HG03025 (cell line): ENCODE measurements at regions not wholly inside any gene's neighbourhood (a gene's known extent, or its start where the extent isn't known, plus 50 kb on each side); places are given as distances from the start of the nearest gene placed in this dataset.

Source experiments
- ATAC-seq: cut with Tn5 transposase; IDR thresholded peaks from one replicate; pipeline ENCODE4 v1.9.1; 2021; ENCODE audit warnings: mild to moderate bottlenecking, moderate library complexity; ENCODE audit not compliant: unreplicated experiment, low FRiP score

DNA sequence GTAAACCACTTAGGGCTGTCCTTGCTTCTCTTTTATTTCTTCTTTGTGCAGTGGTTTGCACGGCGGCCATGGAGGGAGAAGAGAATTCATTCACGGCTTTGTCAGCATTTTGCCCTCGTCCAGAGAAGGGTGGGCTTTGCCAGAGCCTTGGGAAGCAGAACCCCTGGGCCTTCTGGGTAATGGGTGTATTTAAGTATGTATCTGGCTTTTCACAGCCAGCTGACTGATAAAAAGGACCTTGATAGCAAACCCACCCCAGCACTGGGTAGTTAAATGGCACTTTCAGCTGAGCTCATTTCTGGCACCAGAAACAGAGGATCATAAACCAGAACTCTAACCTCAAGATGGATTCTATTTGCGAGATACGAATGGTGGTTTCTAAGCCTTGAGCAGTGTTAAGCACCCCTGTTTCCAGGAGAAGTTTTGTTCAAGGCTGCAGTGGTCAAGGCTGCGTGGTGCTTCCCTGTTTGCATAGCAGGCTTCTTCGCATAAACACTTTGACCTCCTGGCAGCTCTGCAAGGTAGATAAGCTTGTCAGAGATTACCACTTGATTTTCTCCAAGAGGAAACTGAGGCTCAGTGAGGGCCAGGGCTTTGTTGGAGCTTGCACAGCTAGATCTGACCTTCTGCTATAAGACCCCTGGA lies 441.6 kb upstream of the KLF4 start:
- no peak for ATAC-seq

DNA sequence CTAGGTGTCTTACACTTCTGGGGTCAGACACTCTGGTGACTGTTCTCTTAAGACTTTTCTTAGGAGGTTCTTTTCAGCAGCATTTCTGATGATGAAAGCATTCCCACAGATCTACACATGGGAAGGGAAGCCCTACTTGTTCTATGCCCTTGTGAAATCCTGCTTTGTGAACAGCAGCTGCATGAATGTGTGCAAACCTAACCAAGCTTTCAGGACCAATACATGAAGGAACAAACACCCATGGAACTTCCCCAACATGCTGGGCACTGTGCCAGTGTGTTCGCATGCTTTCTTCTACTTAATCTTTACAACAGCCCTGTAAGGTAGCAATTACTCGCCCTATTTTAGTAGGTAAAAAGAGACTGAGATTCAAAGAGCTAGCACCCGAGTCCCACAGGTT lies 439.9 kb upstream of the KLF4 start:
- no peak for ATAC-seq

DNA sequence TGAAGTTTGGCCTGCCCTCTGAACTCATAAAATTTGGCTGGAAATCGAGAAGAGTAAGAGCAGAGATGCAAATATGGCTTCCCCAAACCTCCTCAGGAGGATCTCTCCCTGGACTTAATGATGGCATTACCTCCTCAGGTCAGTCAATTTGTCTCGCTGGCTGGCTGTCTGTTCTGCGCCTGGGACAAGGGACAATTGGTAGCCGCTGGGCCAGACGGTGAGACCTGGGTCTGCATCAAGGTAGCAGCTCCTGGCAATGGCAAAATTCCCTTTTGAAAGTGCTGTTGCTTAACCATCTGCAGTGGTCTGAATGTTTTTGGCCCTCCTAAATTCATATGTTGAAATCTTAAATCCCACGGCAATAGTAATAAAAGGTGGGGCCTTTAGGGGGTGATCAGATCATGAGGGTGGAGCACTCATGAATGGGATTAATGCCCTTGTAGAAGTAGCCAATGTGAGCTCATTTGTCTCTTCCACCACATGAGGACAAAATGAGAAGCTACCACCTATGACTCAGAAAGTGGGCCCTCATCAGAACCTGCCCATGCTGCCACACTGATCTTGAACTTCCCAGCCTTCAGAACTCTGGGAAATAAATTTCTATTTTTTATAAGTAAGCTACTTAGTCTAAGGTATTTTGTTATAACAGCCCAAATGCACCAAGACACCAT lies 439.3 kb upstream of the KLF4 start:
- no peak for ATAC-seq

DNA sequence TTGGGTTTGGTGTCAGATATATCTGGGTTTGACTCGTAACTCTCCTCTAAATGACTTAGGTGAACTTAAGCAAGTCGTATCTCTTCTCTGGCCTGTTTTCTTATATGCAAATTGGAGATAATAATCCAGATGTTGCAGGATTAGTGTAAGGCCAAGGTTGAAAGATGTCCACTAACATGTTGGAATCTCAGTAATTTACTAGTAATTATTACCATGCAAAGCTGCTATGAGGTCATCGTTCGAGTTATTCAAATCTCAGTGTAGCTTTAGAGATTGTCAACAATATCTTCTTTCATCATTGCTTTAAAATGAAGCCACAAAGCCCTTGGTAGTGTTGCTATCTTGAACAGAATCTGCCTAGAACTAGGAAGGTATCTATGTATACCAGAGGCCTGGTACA lies 437.7 kb upstream of the KLF4 start:
- ATAC-seq, result no peak

DNA sequence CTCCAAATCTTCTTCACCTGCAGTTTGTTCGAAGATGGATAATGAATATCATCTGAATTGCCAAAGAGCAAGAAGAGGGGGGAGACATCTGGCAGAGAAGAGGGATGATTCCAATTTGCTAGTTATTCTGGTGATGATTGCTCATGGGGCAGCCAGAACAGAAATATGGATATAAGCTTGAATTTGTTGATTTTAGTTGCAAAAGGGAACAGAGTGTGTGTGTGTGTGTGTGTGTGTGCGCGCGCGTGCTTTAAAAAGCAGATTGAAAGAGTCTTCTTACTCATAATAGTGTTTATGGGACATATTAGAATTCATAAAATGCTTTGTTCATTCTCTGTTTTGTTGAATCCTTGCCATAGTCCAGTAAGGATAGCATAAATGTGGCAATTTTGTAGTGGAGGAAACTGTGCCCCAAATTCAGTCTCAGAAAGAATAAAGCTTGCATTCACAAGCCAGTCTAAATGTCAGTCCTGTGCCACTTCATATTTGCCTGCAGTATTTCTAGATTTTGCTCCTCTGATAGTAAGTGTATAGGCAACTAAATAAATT lies 436.3 kb upstream of the KLF4 start:
- ATAC-seq, result no peak

DNA sequence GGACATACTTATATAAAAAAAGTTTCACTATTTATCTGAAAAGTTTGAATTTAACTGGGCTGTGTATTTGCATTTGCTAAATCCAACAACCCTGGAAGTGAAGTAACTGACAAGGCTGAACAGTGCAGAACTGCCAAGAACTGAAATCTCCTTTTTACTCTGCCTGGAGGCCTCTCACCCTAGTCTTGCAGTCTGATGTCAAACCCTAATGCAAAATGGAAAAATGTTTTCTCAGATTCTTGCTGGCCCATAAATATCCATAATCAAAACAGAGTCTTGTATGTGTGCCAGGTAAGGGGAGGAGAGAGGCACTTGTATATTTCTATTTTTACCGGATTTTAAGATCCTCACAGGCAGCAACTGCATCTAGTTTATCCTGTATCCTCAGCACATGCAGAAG lies 432.7 kb upstream of the KLF4 start:
- no peak for ATAC-seq

DNA sequence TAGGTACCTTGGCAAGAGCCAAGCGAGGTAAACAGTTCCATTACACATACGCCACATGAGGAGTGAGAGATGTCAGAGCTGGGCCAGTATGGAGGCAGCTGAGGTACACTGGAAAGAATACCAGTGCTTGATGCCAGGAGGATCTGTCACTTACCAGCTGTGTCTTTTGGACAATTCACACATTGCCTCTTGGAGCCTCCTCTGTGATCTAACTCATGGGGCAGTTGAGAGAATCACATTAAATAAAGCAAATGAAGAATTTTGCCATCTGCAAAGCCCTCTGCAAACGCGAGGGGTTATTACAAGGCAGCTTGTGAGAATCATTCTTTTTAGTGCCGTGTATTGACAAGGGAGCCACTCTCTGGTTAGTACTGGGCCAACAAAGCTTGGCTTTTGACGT lies 429.7 kb upstream of the KLF4 start:
- ATAC-seq, result no peak

DNA sequence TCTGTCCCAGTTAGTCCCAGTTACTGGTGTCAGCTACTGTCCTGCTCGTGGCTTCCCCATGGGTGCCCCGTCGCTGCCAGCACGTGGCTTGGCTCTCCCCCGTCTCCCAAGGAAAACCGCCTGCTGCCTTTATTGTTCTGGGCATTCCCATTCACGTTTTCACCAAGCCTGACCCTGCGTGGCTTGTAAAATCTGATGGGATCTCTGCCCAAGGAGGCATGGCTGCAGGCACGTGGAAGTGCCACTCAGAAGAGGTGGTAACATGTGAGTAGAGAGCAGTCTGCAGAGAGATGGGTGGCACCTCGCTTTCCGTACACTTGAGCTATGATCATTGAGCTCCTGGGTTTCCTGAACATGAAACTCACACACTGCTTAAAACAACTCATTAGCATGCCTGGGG lies 429.2 kb upstream of the KLF4 start:
- no peak for ATAC-seq

DNA sequence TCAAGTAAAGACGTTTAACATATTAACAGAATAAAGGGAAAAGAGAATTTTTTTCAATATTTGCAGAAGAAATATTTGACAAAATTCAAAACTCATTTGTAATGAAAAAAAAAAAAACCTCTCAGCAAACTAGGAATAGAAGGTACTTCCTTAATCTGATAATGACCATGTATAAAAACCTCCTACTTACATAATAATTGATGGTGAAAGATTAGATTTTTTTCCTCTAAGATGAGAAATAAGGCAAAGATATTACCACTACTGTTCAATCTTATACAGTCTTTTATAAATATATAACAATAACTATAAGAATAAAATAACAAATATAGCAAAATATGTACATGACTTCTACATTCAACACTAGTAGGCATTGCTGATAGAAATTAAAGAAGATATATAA lies 424.6 kb upstream of the KLF4 start:
- ATAC-seq, result no peak

DNA sequence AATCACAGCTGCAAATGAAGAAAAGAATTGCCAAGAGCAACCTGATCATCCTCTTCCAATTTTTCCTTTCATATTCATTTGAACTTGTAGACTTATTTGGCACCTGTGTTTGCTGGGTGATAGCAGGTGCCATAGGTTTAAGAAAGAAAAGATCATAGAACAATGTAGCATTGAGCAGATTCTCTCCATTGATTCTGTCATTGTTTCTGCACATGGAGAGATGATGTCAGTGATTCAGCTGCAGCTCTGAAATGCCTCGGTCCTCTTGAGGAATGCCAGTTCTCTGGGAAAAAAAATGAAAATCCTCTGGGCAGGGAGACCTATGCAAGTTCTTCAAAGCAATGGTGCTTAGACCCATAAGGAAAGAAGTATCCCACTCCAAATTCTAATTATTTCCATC lies 418.1 kb upstream of the KLF4 start:
- ATAC-seq, result no peak

DNA sequence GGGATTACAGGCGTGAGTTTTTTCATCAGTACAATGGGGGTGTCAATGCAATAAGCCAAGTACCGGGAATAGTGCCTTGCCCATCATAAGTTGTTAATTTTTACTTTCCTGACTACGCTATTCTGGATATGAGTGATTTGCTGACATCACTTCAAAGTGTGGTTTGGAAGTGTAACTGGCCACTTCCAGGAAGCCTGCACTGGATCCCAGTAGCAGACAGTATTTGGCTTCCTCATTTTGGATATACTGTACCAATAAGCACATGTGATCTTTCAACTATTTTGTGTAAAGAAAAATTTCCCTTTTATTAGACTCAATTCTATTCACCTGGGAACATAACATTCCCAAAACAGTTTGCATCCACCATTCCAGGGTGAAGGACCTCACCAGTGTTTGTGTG lies 417.7 kb upstream of the KLF4 start:
- ATAC-seq, result no peak

DNA sequence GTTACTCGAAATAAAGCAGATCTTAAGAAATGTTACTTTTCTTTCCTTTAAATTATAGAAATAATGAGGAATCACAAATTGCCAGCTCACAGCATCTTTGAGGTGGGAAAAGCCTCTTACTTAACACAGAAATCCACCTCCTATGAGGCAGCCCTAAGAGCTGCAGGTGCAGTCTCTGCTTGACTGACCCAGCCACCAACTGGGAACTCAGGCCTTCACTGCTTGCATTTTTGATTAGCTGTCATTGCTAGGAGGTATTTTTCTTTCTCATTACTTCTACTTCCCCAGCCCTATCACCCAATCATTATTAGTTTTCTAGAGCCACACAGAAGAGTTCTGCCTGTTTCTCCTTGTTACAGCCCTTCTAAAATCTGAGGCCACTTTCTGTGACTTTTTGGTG lies 416.5 kb upstream of the KLF4 start:
- ATAC-seq, result no peak

DNA sequence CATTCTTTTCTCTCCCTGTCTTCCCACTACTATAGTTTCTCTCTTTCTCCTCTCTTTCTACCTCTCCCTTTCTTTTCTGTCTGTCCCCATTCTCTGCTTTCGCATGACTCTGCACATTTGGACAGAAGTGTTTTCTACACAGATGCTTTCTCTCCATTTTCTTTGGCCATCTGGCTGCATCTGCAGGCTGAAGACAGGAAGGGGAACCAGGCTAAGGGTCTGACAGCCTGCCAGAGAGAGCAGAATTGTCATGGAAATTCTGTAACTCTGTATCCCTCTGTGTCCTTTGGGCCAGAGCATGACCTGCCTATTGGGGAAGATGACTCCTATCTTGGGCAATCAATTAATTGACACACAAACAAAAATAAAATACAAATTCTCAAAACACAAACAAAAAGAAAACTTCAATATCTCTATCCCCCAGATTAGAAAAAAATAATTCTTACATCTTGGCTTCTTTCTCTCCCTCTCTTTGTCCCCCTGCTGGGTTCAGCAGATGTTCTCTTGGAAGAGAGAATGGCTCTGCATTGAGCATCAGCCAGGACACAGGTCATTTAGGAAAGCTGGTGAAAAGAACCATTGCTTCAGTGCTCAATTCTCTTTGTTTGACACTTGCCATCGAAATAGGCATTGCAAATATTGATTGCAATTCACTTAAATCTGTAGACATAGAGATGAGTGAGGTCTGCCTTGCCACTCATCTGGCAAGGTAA lies 415.9 kb upstream of the KLF4 start:
- no peak for ATAC-seq

DNA sequence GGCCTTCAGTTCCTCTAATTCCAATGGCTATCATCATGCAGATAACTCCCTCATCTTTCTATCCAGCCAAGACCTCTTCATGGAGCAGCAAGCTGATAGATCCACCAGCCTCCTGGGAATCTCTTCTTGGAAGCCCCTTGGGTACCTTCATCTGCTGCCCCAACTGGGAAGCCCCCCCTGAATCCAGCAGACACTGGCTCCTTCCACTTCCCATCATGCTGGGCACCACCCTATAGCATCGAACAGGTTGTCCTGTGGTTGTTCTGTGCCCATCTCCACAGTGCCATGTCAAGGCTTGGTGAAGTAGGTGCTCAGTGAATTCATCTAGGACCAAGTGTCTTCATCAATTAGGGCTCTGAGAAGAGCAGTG lies 410.4 kb upstream of the KLF4 start:
- no peak for ATAC-seq

DNA sequence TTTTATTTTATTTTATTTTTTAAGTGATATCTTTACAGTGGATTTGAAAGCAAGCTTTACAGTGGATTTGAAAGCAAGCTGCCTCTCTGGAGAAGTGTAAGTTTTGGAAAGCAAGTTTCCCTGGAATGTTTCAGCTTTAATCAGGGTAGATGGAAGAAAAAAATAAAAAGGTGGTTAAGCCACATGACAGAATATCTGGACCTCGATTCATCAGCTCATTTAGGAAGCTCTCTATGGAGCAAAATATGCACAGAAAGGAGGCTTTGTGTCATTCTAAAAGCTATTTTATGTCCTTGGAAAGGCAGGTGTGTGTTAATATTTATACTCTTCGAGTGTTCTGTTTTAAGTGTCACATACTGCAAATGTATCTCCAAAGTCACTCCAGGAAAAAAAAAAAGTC lies 409.2 kb upstream of the KLF4 start:
- no peak for ATAC-seq

DNA sequence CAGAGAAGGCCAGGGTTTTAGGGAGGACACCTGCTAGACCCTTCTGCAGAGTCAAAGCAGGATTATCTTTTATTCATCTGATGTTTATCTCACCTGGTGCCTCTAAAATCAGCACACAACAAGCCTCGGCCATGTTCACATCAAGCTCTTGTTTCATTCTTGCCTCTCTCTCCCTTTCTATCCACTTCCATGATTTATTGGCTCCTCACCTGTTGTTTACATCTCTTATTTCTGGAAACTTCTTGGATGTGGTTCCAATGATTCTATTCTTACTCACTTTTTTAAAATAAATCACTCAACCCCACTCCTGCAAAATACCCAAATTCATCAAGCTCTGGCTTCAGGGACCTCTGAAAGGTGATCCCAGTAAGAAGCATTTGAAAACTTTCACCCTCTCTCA lies 407.0 kb upstream of the KLF4 start:
- no peak for ATAC-seq

DNA sequence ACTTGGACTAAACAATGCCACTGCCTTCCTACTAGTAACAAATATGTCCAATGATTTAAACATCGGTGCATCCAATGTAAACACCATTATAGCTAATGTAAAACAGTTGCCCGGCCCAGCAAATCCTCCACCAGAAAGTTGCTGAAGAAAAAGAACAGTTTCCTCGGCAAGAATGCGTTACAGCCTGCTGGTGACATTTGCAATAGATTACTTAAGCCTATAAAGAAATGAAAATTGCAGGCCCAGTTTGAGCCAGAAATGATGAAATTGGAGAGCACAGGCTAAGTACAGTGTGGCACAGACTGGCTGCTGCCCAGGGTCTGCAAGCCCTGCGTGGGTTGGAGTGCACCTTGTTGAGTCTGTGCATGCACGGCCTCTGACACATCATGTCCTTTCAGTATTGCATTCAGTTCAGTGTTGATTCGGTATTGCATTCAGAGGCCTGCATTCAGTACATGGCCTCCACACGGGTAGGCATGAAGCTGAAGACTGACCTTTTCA lies 406.0 kb upstream of the KLF4 start:
- ATAC-seq, result no peak

DNA sequence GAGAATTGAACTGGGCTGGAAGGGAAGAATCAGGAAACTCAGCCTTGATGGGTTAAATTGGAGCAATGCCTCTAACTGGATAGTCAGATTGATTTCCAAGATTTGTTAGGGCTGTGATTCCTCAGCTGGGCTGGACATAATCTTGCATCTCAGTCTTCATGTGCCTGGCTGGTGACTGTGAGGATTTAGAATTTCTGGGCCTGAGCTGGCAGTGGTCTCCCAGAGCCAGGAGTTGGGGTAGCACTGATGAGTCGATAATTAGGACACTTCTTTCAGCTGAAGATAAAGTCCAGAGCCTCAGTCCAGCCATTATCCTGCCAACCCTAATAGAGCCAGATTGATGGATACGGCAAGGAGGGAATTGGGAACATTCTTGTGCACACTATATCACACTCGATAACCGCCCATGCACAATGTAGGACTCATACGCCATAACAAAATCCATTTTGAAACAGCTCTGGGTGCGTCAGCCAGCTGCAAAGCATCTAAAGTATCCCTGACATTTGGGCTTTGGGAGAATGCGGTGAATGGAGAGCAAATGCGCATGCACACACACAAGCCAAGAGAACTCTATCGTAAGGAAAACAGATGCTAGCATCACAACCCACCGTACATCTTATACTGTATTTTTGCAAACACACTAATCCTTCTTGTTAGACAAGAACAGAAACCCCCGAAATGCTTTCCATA lies 405.1 kb upstream of the KLF4 start:
- ATAC-seq, result no peak

DNA sequence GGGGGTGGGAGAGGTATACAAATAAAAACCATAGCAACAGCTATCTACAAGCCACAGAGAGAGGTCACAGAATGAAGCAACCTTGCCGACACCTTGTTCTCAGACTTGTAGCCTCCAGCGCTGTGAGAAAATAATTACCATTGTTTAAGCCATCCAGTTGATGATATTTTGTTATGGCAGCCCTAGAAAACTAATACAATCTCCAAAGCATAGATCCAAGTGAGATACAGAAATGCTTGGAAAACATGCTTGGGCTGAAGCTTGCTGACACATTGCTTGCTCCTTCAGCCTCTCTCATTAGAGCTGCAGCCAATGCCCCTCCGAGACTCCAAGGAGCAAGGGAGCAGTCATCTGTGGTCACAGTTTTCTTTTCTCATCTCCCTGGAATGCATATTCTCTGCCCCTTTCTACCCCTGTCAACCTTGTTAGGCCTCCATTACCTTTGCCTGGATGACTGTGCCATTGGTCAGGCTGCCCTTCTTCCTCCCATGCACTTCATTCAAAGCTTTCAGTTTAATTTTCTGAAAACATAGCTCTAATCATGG lies 401.4 kb upstream of the KLF4 start:
- ATAC-seq, result no peak

DNA sequence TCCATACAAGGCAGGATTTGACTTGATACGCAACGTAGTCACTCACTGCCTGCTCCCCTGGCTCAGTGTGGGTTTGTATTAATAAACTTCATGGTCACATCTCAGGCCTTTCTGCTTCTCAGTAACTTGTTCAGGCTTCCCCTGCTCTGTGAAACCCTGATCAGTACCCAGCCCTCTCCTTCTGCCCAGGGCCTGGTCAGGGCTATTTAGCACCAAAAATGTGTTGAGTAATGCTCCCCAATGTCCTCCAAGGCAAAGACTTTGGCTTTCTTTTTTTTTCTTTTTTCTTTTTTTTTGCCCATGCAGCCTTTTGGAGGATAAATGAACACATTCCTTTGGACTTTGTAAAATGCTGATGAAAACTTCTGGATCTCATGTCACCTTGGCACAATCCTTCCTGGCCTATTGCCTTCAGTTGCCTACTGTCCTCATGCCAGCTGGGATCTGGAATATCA lies 399.2 kb upstream of the KLF4 start:
- no peak for ATAC-seq

DNA sequence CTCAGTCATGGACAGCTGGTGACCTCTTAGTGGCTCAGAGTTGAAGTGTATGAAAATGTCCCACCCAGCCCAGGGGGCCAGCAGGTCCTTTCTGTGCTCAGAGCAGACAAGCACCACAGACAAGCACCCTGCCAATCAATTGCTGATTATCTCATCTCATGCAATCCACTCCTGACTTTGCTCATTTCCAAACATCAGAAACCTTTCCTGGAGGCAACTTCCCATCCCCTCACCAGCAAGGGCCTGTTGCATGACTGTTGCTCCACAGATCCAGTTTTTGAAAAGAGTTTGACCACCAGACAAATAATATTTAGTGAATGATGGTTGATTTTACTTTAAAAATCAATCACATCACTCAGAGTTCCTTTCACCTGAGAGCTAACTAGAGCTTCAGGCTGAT lies 397.3 kb upstream of the KLF4 start:
- no peak for ATAC-seq
